NCI-H128 (cell line): ENCODE measurements at regions not wholly inside any gene's neighbourhood (a gene's known extent, or its start where the extent isn't known, plus 50 kb on each side); places are given as distances from the start of the nearest gene placed in this dataset.
"Not testable (repeated sequence)": the region's sequence is repeated elsewhere in the genome, so short reads cannot be mapped to it uniquely, and the experiment has no call there.

Experiments
- DNase-seq: peaks from one replicate; lab custom pipeline; 2025; ENCODE audit not compliant: unreplicated experiment; lab: John Stamatoyannopoulos, UW

DNA sequence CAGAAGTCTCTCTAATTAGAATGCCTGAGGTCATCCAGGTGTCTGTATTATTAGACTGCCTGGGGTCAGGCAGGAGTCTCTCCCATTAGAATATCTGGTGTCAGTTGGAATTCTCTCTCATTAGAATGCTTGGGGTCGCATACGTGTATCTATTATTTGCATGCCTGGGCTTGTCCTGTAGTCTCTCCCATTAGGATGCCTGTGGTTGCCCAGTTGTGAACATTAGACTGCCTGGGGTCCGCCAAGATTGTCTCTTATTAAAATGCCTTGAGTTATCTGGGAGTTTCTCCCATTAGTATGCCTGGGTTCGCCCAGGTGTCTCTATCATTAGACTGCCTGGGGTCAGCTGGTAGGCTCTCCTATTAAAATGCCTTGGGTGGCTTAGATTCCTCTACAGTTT is 1494.7 kb downstream of the UQCRFS1 start:
- no peak for DNase-seq

- no peak for DNase-seq
Measured at GRCh38 chr19:27717825-27718224, 1495.1 kb downstream of the UQCRFS1 start.

DNA sequence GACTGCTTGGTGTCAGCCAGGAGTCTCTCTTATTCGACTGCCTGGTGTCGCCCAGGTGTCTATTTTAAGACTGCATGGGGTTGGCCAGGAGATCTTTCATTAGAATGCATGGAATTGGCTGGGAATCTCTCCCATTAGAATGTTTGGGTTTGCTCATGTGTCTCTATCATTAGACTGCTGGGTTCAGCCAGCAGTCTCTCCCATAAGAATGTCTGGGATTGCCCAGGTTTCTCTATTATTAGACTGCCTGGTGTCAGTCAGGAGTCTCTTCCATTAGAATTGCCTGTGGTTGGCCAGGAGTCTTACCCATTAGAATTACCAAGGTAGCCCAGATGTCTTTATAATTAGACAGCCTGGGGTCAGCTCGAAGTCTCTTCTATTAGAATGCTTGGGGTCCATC is 1496.0 kb downstream of the UQCRFS1 start:
- DNase-seq = no peak

- DNase-seq = no peak
Measured at GRCh38 chr19:27714857-27715256, 1498.1 kb downstream of the UQCRFS1 start.

DNA sequence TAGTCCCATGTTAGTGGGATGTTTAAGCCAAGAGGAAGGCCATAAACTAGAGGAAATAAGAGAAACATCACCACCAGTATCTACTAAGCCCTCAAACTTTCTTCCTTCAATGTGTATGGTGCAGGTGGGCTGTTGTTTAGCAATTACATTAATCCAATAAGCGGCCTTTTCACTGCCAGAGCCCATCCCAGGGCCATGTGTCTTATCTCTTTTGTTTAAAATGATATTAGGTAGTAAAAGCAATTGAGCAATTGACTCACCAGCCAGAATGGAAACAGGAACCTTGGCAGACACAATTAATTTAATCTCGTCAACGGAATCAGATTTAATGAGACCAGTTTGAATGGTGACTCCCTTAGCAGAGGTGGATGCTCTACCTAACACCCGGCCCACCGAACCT is 1503.5 kb downstream of the UQCRFS1 start:
- DNase-seq = no peak

GRCh38 chr19:27708986-27709385 is 1504.0 kb downstream of the UQCRFS1 start:
- DNase-seq = not testable (repeated sequence)

GRCh38 chr19:27707026-27707425 is 1505.9 kb downstream of the UQCRFS1 start:
- DNase-seq = not testable (repeated sequence)

DNA sequence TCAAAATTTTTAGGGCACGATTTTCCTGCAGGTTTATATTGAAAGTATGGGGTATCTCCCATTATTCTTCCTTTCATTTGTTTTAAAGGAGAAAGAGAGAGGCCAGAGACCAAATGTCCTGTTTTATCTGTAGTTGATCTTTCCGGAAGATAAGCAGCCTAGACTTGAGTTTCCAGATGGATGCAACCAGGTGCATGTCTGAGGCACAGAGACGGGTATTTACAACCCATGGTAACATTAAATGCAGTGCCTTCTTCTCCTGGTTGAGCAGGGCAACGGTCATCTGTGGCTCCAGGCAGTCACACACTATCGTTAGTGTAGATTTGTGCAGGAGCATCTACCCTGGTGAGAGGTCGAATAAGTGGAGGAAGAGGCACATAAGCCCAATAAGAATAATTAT is 1507.1 kb downstream of the UQCRFS1 start:
- DNase-seq = no peak

DNA sequence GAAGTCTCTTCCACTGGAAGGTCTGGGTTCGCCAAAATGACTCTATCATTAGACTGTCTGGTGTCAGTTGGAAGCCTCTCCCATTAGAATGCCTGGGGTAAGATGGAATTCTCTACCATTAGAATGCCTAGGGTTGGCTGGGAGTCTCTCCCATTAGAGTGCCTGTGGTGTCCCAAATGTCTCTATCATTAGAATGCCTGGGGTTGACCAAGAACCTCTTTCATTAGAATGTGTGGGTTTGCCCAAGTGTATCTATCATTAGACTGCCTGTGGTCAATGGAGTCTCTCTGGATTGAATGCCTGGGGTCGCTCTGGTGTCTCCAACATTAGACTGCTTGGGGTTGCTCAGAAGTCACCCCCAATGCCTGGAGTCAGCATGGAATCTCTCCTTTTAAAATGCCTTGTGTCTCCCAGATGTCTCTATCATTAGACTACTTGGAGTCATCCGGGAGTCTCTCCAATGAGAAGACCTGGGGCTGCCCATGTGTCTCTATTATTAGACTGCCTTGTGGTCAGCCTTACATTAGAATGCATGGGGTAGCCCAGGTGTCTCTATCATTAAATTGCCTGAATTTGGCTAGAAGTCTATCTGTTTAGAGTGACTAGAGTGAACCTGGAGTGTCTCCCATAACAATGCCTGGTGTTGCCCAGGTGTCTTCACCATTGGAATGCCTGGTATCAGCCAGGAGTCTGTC is 1518.4 kb downstream of the UQCRFS1 start:
- DNase-seq = no peak

DNA sequence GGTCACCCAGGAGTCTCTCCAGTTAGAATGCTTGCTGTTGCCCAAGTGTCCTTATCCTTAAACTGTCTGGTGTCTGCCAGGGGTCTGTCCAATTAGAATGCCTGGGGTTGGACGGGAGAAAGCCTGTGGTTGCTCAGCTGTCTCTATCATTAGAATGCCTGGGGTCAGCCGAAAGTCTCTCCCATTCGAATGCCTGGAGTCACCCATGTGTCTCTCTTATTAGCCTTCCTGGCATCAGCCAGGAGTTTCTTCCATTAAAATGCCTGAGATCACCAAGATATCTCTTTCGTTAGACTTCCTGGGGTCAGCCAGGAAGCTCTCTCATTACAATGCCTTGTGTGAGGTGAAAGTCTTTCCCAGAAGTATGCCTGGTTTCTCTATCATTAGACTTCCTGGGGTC is 1521.0 kb downstream of the UQCRFS1 start:
- DNase-seq = no peak

DNA sequence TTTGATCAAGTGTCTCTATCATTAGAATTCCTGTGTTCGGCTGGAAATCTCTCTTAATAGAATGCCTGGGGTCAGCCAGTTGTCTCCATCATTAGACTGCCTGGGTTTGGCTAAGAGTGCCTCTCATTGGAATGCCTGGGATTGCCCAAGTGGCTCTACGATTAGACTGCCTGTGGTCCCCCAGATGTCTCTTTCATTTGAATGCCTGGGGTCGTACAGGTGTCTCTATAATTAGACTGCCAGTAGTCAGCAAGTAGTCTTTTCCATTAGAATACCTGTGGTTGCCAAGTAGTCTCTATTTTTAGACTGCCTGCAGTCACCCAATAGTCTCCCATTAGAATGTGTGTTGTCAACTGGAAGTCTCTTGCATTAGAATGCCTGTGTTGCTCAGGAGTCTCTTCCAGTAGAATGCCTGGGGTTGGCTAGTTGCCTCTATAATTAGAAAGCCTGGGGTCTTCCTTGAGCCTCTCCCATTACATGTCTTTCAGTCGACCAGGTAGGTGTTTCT is 1523.2 kb downstream of the UQCRFS1 start:
- no peak for DNase-seq

DNA sequence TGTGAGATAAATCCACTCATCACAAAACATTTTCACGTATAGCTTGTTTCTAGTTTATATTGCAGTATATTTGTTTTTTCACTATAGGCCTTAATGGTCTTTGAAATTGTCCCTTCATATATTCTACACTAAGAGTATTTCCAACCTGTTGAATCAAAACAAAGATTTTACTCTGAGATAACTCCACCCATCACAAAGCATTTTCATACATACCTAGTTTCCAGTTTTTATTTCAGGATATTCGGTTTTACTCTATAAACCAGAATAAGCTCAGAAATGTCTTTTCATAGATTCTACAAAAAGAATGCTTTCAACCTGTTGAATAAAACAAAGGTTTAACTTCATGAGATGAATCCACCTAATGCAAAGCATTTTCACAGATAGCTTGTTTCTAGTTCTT is 1528.7 kb downstream of the UQCRFS1 start:
- no peak for DNase-seq

GRCh38 chr19:27681972-27682371 is 1531.0 kb downstream of the UQCRFS1 start:
- DNase-seq = no peak

- no peak for DNase-seq
Measured at GRCh38 chr19:27679905-27680304, 1533.0 kb downstream of the UQCRFS1 start.

DNA sequence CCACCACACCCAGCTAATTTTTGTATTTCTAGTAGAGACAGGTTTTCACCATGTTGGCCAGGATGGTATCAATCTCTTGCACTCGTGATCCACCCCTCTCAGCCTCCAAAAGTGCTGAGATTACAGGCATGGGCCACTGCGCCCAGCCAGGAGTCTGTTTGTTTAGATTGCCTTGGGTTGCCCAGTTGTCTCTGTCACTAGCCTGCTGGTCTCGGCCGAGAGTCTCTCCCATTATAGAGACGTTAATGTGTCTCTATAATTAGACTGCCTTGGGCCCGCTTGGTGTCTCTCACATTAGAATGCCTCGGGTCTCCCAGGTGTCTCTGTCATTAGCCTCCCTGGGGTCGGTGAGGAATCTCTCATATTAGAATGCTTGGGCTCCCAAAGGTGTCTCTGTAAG is 1533.6 kb downstream of the UQCRFS1 start:
- no peak for DNase-seq

- DNase-seq = no peak
Measured at GRCh38 chr19:27676877-27677276, 1536.1 kb downstream of the UQCRFS1 start.

DNA sequence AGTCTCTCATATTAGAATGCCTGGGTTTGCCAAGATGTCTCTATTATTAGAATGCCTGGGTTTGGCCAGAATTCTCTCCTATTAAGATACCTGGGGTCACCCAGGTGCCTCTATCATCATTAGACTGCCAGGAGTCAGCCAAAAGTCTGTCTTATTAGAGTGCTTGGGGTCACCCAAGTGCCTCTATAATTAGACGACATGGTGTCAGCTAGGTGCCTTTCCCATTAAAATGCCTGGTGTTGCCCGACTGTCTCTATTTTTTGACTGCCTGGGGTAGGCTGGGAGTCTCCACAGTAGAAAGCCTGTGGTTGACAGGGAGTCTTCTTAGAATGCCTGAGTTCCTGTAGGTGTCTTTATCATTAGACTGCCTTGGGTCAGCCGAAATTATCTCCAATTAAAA is 1536.6 kb downstream of the UQCRFS1 start:
- DNase-seq = no peak

DNA sequence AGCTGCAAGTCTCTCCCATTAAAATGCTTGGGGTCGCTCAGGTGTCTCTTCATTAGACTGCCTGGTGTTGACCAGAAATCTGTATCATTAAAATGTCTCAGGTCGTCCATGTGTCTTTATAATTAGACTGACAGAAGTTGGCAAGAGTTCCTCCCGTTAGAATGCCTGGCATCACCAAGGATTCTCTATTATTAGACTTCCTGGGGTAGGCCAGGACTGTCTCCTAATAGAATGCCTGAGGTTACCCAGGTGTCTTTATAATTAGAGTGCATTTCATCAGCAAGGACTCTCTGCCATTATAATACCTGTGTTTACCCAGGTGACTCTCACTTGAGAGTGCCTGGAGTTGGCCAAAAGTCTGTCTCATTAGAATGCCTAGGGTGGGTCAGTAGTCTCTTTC is 1537.2 kb downstream of the UQCRFS1 start:
- no peak for DNase-seq

GRCh38 chr19:27674701-27675100 is 1538.2 kb downstream of the UQCRFS1 start:
- no peak for DNase-seq

GRCh38 chr19:27673986-27674385 is 1539.0 kb downstream of the UQCRFS1 start:
- DNase-seq = no peak

- no peak for DNase-seq
Measured at GRCh38 chr19:27672309-27673047, 1540.5 kb downstream of the UQCRFS1 start.

DNA sequence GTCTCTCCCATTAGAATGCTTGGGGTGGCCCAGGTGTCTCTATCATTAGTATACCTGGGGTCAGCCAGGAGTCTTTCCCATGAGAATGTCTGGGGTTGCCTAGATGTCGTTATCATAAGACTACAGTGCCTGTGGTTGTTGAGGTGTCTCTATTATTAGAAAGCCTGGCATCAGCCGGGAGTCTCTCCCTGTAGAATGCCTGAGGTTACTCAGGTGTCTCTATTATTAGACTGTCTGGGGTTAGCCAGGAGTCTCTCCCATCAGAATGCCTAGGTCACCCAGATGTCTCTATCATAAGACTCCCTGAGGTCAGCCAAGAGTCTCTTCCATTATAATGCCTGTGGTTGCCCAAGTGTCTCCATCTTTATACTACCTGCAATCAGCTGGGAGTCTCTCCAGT is 1541.1 kb downstream of the UQCRFS1 start:
- no peak for DNase-seq

GRCh38 chr19:27660428-27660827 is 1552.5 kb downstream of the UQCRFS1 start:
- DNase-seq = no peak
